Heart right ventricle (tissue), 16 donors: ENCODE measurements at regions not wholly inside any gene's neighbourhood (a gene's known extent, or its start where the extent isn't known, plus 50 kb on each side); places are given as distances from the start of the nearest gene placed in this dataset.
"Not testable (repeated sequence)": the region's sequence is repeated elsewhere in the genome, so short reads cannot be mapped to it uniquely, and the experiment has no call there.

Experiments used
- ATAC-seq, 8 donors: fragments of 200-7000 bp; cut with Tn5 transposase; one replicate each; pipeline ENCODE4 v1.9.1; 2020; ENCODE audit warnings: mild to moderate bottlenecking in 8 of 8, moderate library complexity in 8 of 8, moderate number of reproducible peaks in 1 of 8
- DNase-seq, 2 donors: peaks; one replicate each; pipeline ENCODE4 v3.0.0-alpha.2; 2020
- H3K27ac ChIP-seq, 10 donors: fragments of 200-600 bp; sonication (generic) in 2 of 10; one replicate each; pipeline versions ENCODE4 v1.5.0 to v1.8.0; 2020 to 2022; ENCODE audit warnings: mild to moderate bottlenecking in 3 of 10
- H3K27me3 ChIP-seq, 7 donors: fragments of 200-600 bp; one replicate each; pipeline ENCODE4 v1.8.0; 2021 to 2022; ENCODE audit warnings: mild to moderate bottlenecking in 2 of 7
- H3K36me3 ChIP-seq, 9 donors: fragments of 200-600 bp; sonication (generic) in 1 of 9; one replicate each; pipeline versions ENCODE4 v1.5.0 to v1.8.0; 2020 to 2022; ENCODE audit warnings: mild to moderate bottlenecking in 2 of 9
- H3K4me1 ChIP-seq, 9 donors: fragments of 200-600 bp; sonication (generic) in 1 of 9; one replicate each; pipeline versions ENCODE4 v1.5.0 to v1.8.0; 2020 to 2022; ENCODE audit warnings: mild to moderate bottlenecking in 4 of 9
- H3K4me3 ChIP-seq, 10 donors: fragments of 200-600 bp; sonication (generic) in 2 of 10; one replicate each; pipeline versions ENCODE4 v1.5.0 to v1.8.0; 2020 to 2022; ENCODE audit warnings: mild to moderate bottlenecking in 7 of 10, moderate library complexity in 2 of 10
- H3K9me3 ChIP-seq, 11 donors: fragments of 200-600 bp in 10 of 11; sonication (generic) in 2 of 11; one replicate each; pipeline versions ENCODE4 v1.5.0 to v1.8.0; 2013 to 2022; ENCODE audit warnings: mild to moderate bottlenecking in 2 of 11, control low read depth in 1 of 11, moderate library complexity in 1 of 11
- CTCF ChIP-seq, 9 donors: fragments of 200-600 bp; sonication (generic) in 2 of 9; IDR thresholded peaks; one replicate each; pipeline versions ENCODE4 v1.5.0 to v1.8.0; 2021 to 2022; ENCODE audit warnings: antibody characterized with exemption in 9 of 9, mild to moderate bottlenecking in 5 of 9, moderate library complexity in 1 of 9
- WGBS, 2 donors: extraction: QIAGEN DNeasy Blood & Tissue Kit; methylation state at CpG; one replicate each; pipeline ENCODE4 v1.1.7; 2013; ENCODE audit warnings: inconsistent platforms in 1 of 2; 5-methylcytosine and 5-hydroxymethylcytosine counted together
- intact Hi-C, 10 donors: fragments of 100-400 bp; cut with DNase I; formaldehyde crosslinking; loops; one replicate each; pipeline versions ENCODE4 v1.11.1 to v1.14.2; 2022
- donor health status: Arrhythmogenic right ventricular cardiomyopathy.
- donor health status: ischemic (EF 13 %, LVEDD 7.1; RV severe dilation, severe dysfunction).
- donor health status: healthy with polysubstance abuse.
- donor health status: DM: no; HTN: yes; CAD: no.
- donor health status: DM: no; HTN: no; CAD: no.
- donor health status: ischemic (EF 25% LVEDD 6.9; RV normal size, moderate dysfunction).
- donor health status: ischemic (EF 25% LVEDD 5.7; RV mildly dilated, moderate dysfunction).
- donor health status: healthy.
- donor health status: DM: yes; HTN: yes; CAD: no.
- donor health status: Ischemic cardiomyopathy.
- donor health status: ischemic (EF 35%, LVEDD 5.7; RV mildly dilated, moderate dysfunction).
- donor health status: nonischemic (EF 11% LVEDD 7.7; RV severe dilation, severe dysfunction).
- donor health status: DM: yes; HTN: yes; CAD: no.
- donor health status: PGD.
- donor health status: ischemic (EF 29% LVEDD 5.4; RV normal size, mild dysfunction).
- donor health status: nonischemic (EF 23%, LVEDD 6.1; RV moderate dilation, normal function).

- Histone ChIP-seq H3K36me3 (no peaks in the 10 kb centered on the region), H3K27ac (peak overlapping the region in 1 of 10 donors; percentile 23), H3K27me3 (no peaks in the 10 kb centered on the region), H3K9me3 (no peaks in the 10 kb centered on the region), H3K4me1 (peaks cover 0 to 14% (median 7%) of the 10 kb centered on the region in 9 donors), H3K4me3 (no peak overlapping the region)
- intact Hi-C loops, result no loop called here
- DNase-seq (no peak), ATAC-seq (peak in 3 of 8 donors; percentile 28 to 79 (median 63))
- WGBS, 2 donors, result 35 to 57% methylated on average over 4 of the region's 4 CpGs
- TF ChIP-seq CTCF (IDR thresholded peaks at IDR 0.05), result no peak
Observed at GRCh38 chr3:40939741-40940130, 259.6 kb upstream of the CTNNB1 start.

DNA sequence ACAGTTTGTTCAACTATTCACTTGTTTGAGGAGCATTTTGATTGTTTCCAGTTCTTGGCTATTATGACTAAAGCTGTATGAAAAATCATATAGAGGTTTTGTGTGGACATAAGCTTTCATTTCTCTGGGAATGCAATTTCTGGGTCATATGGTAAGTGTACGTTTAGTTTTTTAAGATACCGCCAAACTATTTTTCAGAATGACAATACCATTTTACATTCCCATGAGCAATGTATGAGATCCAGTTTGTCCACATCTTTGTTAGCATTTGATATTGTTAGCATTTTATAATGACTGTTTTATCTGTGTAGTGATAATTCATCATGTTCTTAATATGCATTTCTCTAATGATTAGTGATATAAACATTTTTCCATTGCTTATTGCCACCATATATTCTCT, 258.7 kb upstream of the CTNNB1 start:
- WGBS, 2 donors, result 91 to 92% methylated on average over 2 of the region's 2 CpGs
- H3K4me1 ChIP-seq, result peaks cover 0 to 14% (median 7%) of the 10 kb centered on the region in 9 donors
- H3K36me3 ChIP-seq, result no peaks in the 10 kb centered on the region
- TF ChIP-seq CTCF (IDR thresholded peaks at IDR 0.05), result no peak
- H3K27me3 ChIP-seq, result no peaks in the 10 kb centered on the region
- DNase-seq (no peak), ATAC-seq (no peak)
- no peak overlapping the region for H3K4me3 ChIP-seq
- intact Hi-C loops, result no loop called here
- H3K27ac ChIP-seq, result no peak overlapping the region
- peaks cover 0 to 2% (median 0%) of the 10 kb centered on the region in 11 donors for H3K9me3 ChIP-seq

- H3K4me3 ChIP-seq, H3K4me1 ChIP-seq, ATAC-seq, H3K27ac ChIP-seq, H3K27me3 ChIP-seq, H3K36me3 ChIP-seq, intact Hi-C loops, DNase-seq: not testable (repeated sequence)
- WGBS, 2 donors, result 86 to 88% methylated on average over 3 of the region's 3 CpGs
- peaks cover 0 to 14% (median 0%) of the 10 kb centered on the region in 11 donors for H3K9me3 ChIP-seq
Observed at GRCh38 chr3:40947022-40947421, 252.3 kb upstream of the CTNNB1 start.

DNA sequence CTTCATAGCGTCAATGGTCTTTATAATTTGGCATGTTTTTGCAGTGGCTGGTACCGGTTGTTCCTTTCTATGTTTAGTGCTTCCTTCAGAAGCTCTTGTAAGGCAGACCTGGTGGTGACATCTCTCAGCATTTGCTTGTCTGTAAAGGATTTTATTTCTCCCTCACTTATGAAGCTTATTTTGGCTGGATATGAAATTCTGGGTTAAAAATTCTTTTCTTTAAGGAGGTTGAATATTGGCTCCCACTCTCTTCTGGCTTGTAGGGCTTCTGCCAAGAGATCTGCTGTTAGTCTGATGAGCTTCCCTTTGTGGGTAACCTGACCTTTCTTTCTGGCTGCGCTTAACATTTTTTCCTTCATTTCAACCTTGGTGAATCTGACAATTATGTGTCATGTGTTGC, 250.0 kb upstream of the CTNNB1 start:
- H3K4me3 ChIP-seq, H3K4me1 ChIP-seq, H3K27me3 ChIP-seq, ATAC-seq, H3K27ac ChIP-seq, intact Hi-C loops, DNase-seq, H3K36me3 ChIP-seq: not testable (repeated sequence)
- WGBS, 2 donors, result 80 to 94% methylated on average over 3 of the region's 3 CpGs
- H3K9me3 ChIP-seq, result peaks cover 0 to 31% (median 6%) of the 10 kb centered on the region in 11 donors

GRCh38 chr3:40951636-40952035, 247.7 kb upstream of the CTNNB1 start:
- peaks cover 0 to 20% (median 6%) of the 10 kb centered on the region in 11 donors for H3K9me3 ChIP-seq
- no peak overlapping the region for H3K27ac ChIP-seq
- no peak for TF ChIP-seq CTCF (IDR thresholded peaks at IDR 0.05)
- DNase-seq, result no peak
- intact Hi-C loops, result no loop called here
- ATAC-seq, result no peak
- no peaks in the 10 kb centered on the region for H3K4me1 ChIP-seq
- H3K27me3 ChIP-seq, result no peaks in the 10 kb centered on the region
- no peaks in the 10 kb centered on the region for H3K36me3 ChIP-seq
- no peak overlapping the region for H3K4me3 ChIP-seq
